ENCODE measurements at regions not wholly inside any gene's neighbourhood (a gene's known extent, or its start where the extent isn't known, plus 50 kb on each side); places are given as distances from the start of the nearest gene placed in this dataset.

- no peaks in the 10 kb centered on the region for H4K20me1 ChIP-seq (ENCODE audit: insufficient read depth, low read length)
- no peak overlapping the region for H2AFZ ChIP-seq (ENCODE audit: low read length)
- TF ChIP-seq CTCF (IDR thresholded peaks at IDR 0.05; ENCODE audit: extremely low read depth, low read depth, low read length): no peak
- peaks cover 2% of the 10 kb centered on the region for H3K9me3 ChIP-seq (ENCODE audit: low read depth, low read length)
- H3K79me2 ChIP-seq (ENCODE audit: insufficient read depth, low read length): no peaks in the 10 kb centered on the region
- H3K36me3 ChIP-seq (ENCODE audit: insufficient read depth, low read length): no peaks in the 10 kb centered on the region
- H3K4me1 ChIP-seq (ENCODE audit: insufficient read depth, low read length): no peaks in the 10 kb centered on the region
- H3K27ac ChIP-seq (ENCODE audit: low read depth, low read length): no peak overlapping the region
- H3K27me3 ChIP-seq (ENCODE audit: insufficient read depth, low read length): no peaks in the 10 kb centered on the region
- no peak overlapping the region for H3K4me2 ChIP-seq (ENCODE audit: insufficient read depth, low read length)
- no peak for DNase-seq (ENCODE audit: insufficient read length, low spot score, missing footprints)
- H3K4me3 ChIP-seq (ENCODE audit: insufficient read depth, low read length): no peak overlapping the region
These were observed 302.8 kb downstream of the TEX29 start for GRCh38 chr13:111623208-111623607.

- no peak overlapping the region for H3K27ac ChIP-seq (ENCODE audit: low read depth, low read length)
- no peak for TF ChIP-seq CTCF (IDR thresholded peaks at IDR 0.05; ENCODE audit: extremely low read depth, low read depth, low read length)
- DNase-seq (ENCODE audit: insufficient read length, low spot score, missing footprints): no peak
- no peak overlapping the region for H3K4me2 ChIP-seq (ENCODE audit: insufficient read depth, low read length)
- H3K27me3 ChIP-seq (ENCODE audit: insufficient read depth, low read length): no peaks in the 10 kb centered on the region
- no peaks in the 10 kb centered on the region for H4K20me1 ChIP-seq (ENCODE audit: insufficient read depth, low read length)
- no peaks in the 10 kb centered on the region for H3K4me1 ChIP-seq (ENCODE audit: insufficient read depth, low read length)
- no peak overlapping the region for H3K4me3 ChIP-seq (ENCODE audit: insufficient read depth, low read length)
- H3K36me3 ChIP-seq (ENCODE audit: insufficient read depth, low read length): no peaks in the 10 kb centered on the region
- H3K79me2 ChIP-seq (ENCODE audit: insufficient read depth, low read length): no peaks in the 10 kb centered on the region
- no peak overlapping the region for H2AFZ ChIP-seq (ENCODE audit: low read length)
- peaks cover 2% of the 10 kb centered on the region for H3K9me3 ChIP-seq (ENCODE audit: low read depth, low read length)
These were observed 303.5 kb downstream of the TEX29 start for GRCh38 chr13:111623743-111624505.

GRCh38 chr13:111625526-111626315 lies 305.3 kb downstream of the TEX29 start:
- Histone ChIP-seq H2AFZ (ENCODE audit: low read length) (no peak overlapping the region), H3K27ac (ENCODE audit: low read depth, low read length) (no peak overlapping the region), H3K36me3 (ENCODE audit: insufficient read depth, low read length) (no peaks in the 10 kb centered on the region), H3K9me3 (ENCODE audit: low read depth, low read length) (peaks cover 2% of the 10 kb centered on the region), H3K4me1 (ENCODE audit: insufficient read depth, low read length) (no peaks in the 10 kb centered on the region), H3K4me2 (ENCODE audit: insufficient read depth, low read length) (no peak overlapping the region), H3K4me3 (ENCODE audit: insufficient read depth, low read length) (no peak overlapping the region), H3K27me3 (ENCODE audit: insufficient read depth, low read length) (no peaks in the 10 kb centered on the region), H4K20me1 (ENCODE audit: insufficient read depth, low read length) (no peaks in the 10 kb centered on the region), H3K79me2 (ENCODE audit: insufficient read depth, low read length) (no peaks in the 10 kb centered on the region)
- DNase-seq (ENCODE audit: insufficient read length, low spot score, missing footprints): no peak
- TF ChIP-seq CTCF (IDR thresholded peaks at IDR 0.05; ENCODE audit: extremely low read depth, low read depth, low read length): no peak
